Left lobe of liver (tissue), 2 donors: ENCODE measurements at regions not wholly inside any gene's neighbourhood (a gene's known extent, or its start where the extent isn't known, plus 50 kb on each side); places are given as distances from the start of the nearest gene placed in this dataset.

ENCODE experiments used
- ATAC-seq: fragments of 200-7000 bp; cut with Tn5 transposase; one replicate; pipeline ENCODE4 v1.9.1; 2020; ENCODE audit warnings: mild to moderate bottlenecking, moderate library complexity
- DNase-seq: peaks from one replicate; pipeline ENCODE4 v3.0.0-alpha.2; 2020; ENCODE audit warnings: low spot score
- donor health status: DM: no; HTN: no; CAD: no; lungs with moderate emphysema.
- donor health status: DM: no; HTN: yes; CAD: no.

GRCh38 chr10:78948621-78949030 lies 120.1 kb upstream of the ZMIZ1 start:
- ATAC-seq (no peak), DNase-seq (no peak)

GRCh38 chr10:78950656-78951587 lies 117.8 kb upstream of the ZMIZ1 start:
- ATAC-seq (no peak), DNase-seq (no peak)

GRCh38 chr10:78952030-78952429 lies 116.7 kb upstream of the ZMIZ1 start:
- peak; percentile 27 for ATAC-seq

GRCh38 chr10:78952686-78953085 lies 116.1 kb upstream of the ZMIZ1 start:
- DNase-seq (no peak), ATAC-seq (no peak)

More at GRCh38 chr10:78952030-78952429, 116.7 kb upstream of the ZMIZ1 start:
- no peak for DNase-seq

GRCh38 chr10:78953113-78953798 lies 115.5 kb upstream of the ZMIZ1 start:
- DNase-seq (no peak), ATAC-seq (peak; percentile 62)

GRCh38 chr10:78953799-78954297 lies 114.9 kb upstream of the ZMIZ1 start:
- DNase-seq (no peak), ATAC-seq (no peak)

- DNase-seq (no peak), ATAC-seq (no peak)
These were observed 114.1 kb upstream of the ZMIZ1 start for GRCh38 chr10:78954689-78955088.

GRCh38 chr10:78955206-78955605 lies 113.6 kb upstream of the ZMIZ1 start:
- ATAC-seq (no peak), DNase-seq (no peak)

- no peak for ATAC-seq
- DNase-seq, result no peak
These were observed 112.4 kb upstream of the ZMIZ1 start for GRCh38 chr10:78956391-78956790.

GRCh38 chr10:78957471-78958039 lies 111.2 kb upstream of the ZMIZ1 start:
- DNase-seq (no peak), ATAC-seq (no peak)

- ATAC-seq (no peak), DNase-seq (no peak)
These were observed 109.4 kb upstream of the ZMIZ1 start for GRCh38 chr10:78959217-78959923.

- no peak for ATAC-seq
- no peak for DNase-seq
These were observed 108.9 kb upstream of the ZMIZ1 start for GRCh38 chr10:78959924-78960285.

- peak; percentile 44 for ATAC-seq
These were observed 108.4 kb upstream of the ZMIZ1 start for GRCh38 chr10:78960316-78960800.

GRCh38 chr10:78961760-78962159 lies 107.0 kb upstream of the ZMIZ1 start:
- ATAC-seq, result no peak

More at GRCh38 chr10:78960316-78960800, 108.4 kb upstream of the ZMIZ1 start:
- DNase-seq, result peak; percentile 58

GRCh38 chr10:78963074-78964034 lies 105.4 kb upstream of the ZMIZ1 start:
- ATAC-seq, result peak; percentile 28

More at GRCh38 chr10:78961760-78962159, 107.0 kb upstream of the ZMIZ1 start:
- DNase-seq, result no peak

GRCh38 chr10:78964274-78964951 lies 104.4 kb upstream of the ZMIZ1 start:
- ATAC-seq (no peak), DNase-seq (no peak)

More at GRCh38 chr10:78963074-78964034, 105.4 kb upstream of the ZMIZ1 start:
- DNase-seq, result no peak

- peak; percentile 8 for ATAC-seq
These were observed 103.7 kb upstream of the ZMIZ1 start for GRCh38 chr10:78964952-78965633.

GRCh38 chr10:78966182-78966787 lies 102.5 kb upstream of the ZMIZ1 start:
- DNase-seq, result no peak
- ATAC-seq, result no peak

More at GRCh38 chr10:78964952-78965633, 103.7 kb upstream of the ZMIZ1 start:
- DNase-seq, result no peak
